B cell (primary cell): ENCODE measurements at regions not wholly inside any gene's neighbourhood (a gene's known extent, or its start where the extent isn't known, plus 50 kb on each side); places are given as distances from the start of the nearest gene placed in this dataset.

Experiments
- ATAC-seq: fragments of 200-7000 bp; cut with Tn5 transposase; one replicate; pipeline ENCODE4 v1.10.0; 2021; ENCODE audit warnings: low read depth, mild to moderate bottlenecking, moderate number of reproducible peaks, moderate library complexity
- CTCF ChIA-PET: fragments of 350-600 bp; sonication (Branson Sonifier 250); formaldehyde crosslinking; loops from one replicate; lab custom pipeline; 2021; ENCODE audit warnings: antibody characterized with exemption, inconsistent platforms; lab: Charles Lee
- POLR2A ChIA-PET: fragments of 350-600 bp; sonication (Branson Sonifier 250); formaldehyde crosslinking; loops from one replicate; lab custom pipeline; 2021; ENCODE audit warnings: antibody characterized with exemption; lab: Charles Lee
- DNase-seq: peaks from one replicate; pipeline ENCODE4 v3.0.0; 2013
- H2AFZ ChIP-seq: 2 replicates; pipeline ENCODE4 v1.6.1; 2012; ENCODE audit warnings: mild to moderate bottlenecking, low read depth, low read length; ENCODE audit not compliant: insufficient read depth, poor library complexity, severe bottlenecking
- H3K27ac ChIP-seq, 2 donors: 1 replicate in 1 of 2; 2 replicates in 1 of 2; pipeline ENCODE4 v1.5.1; 2012 to 2013; ENCODE audit warnings: low read length in 2 of 2, mild to moderate bottlenecking in 2 of 2, moderate library complexity in 1 of 2
- H3K27me3 ChIP-seq, 4 experiments: fragments of 200-600 bp in 1 of 4; sonication (generic) in 1 of 4; replicated peaks in 1 of 4; 1 replicate in 2 of 4; 2 replicates in 2 of 4; pipeline versions ENCODE4 v1.6.1 to v1.7.0; 2013 to 2016; ENCODE audit warnings: low read length in 3 of 4, mild to moderate bottlenecking in 2 of 4, mixed read lengths in 1 of 4, moderate library complexity in 1 of 4; ENCODE audit not compliant: insufficient read depth in 4 of 4, control insufficient read depth in 3 of 4; ENCODE audit errors: control extremely low read depth in 1 of 4
- H3K36me3 ChIP-seq, 2 experiments: replicated peaks in 1 of 2; 1 replicate in 1 of 2; 2 replicates in 1 of 2; pipeline versions ENCODE4 v1.6.1 to v1.7.1; 2013; ENCODE audit warnings: low read length in 1 of 2; ENCODE audit not compliant: insufficient read depth in 2 of 2, control insufficient read depth in 1 of 2; ENCODE audit errors: control extremely low read depth in 1 of 2, extremely low read depth in 1 of 2
- H3K4me1 ChIP-seq, 2 donors: fragments of 200-600 bp in 1 of 2; sonication (generic) in 1 of 2; 1 replicate in 1 of 2; 2 replicates in 1 of 2; pipeline versions ENCODE4 v1.5.1 to v1.6.1; 2013 to 2017; ENCODE audit warnings: low read length in 2 of 2; ENCODE audit not compliant: control insufficient read depth in 2 of 2, insufficient read depth in 2 of 2
- H3K4me2 ChIP-seq: replicated peaks from 2 replicates; pipeline ENCODE3; 2012; ENCODE audit warnings: mild to moderate bottlenecking, low read depth, low read length; ENCODE audit not compliant: poor library complexity, severe bottlenecking
- H3K4me3 ChIP-seq, 5 experiments: fragments of 200-600 bp in 1 of 5; sonication (generic) in 1 of 5; 1 replicate in 3 of 5; 2 replicates in 2 of 5; pipeline versions ENCODE4 v1.5.1 to v1.7.0; 2011 to 2016; ENCODE audit warnings: low read length in 4 of 5, mild to moderate bottlenecking in 4 of 5, low read depth in 2 of 5, control low read depth in 1 of 5, moderate library complexity in 1 of 5; ENCODE audit not compliant: insufficient read depth in 1 of 5; ENCODE audit errors: control extremely low read depth in 1 of 5, extremely low read depth in 1 of 5
- H3K79me2 ChIP-seq: fragments of 200-600 bp; sonication (generic); one replicate; pipeline ENCODE4 v1.6.0; 2016; ENCODE audit warnings: low read length; ENCODE audit not compliant: control insufficient read depth, insufficient read depth
- H3K9ac ChIP-seq: fragments of 200-600 bp; sonication (generic); 2 replicates; pipeline ENCODE4 v1.6.1; 2017; ENCODE audit warnings: mild to moderate bottlenecking, low read length, moderate library complexity
- H3K9me3 ChIP-seq, 3 donors: one replicate each; pipeline versions ENCODE4 v1.6.1 to v1.7.1; 2013; ENCODE audit warnings: low read length in 2 of 3; ENCODE audit not compliant: control insufficient read depth in 2 of 3, insufficient read depth in 1 of 3; ENCODE audit errors: control extremely low read depth in 1 of 3
- H4K20me1 ChIP-seq: 2 replicates; pipeline ENCODE4 v1.6.0; 2012; ENCODE audit warnings: mild to moderate bottlenecking, low read length; ENCODE audit not compliant: insufficient read depth, control insufficient read depth, poor library complexity, severe bottlenecking
- H3K27ac Mint-ChIP-seq: one replicate; pipeline ENCODE4 v1.8.0; 2021; ENCODE audit warnings: mixed read lengths
- H3K27me3 Mint-ChIP-seq: one replicate; pipeline ENCODE4 v1.8.0; 2021; ENCODE audit warnings: mixed read lengths
- H3K4me1 Mint-ChIP-seq: one replicate; pipeline ENCODE4 v1.8.0; 2021; ENCODE audit warnings: mixed read lengths
- H3K4me3 Mint-ChIP-seq: one replicate; pipeline ENCODE4 v1.8.0; 2021; ENCODE audit warnings: mixed read lengths
- H3K9me3 Mint-ChIP-seq: one replicate; pipeline ENCODE4 v1.8.0; 2022; ENCODE audit warnings: mixed read lengths; ENCODE audit not compliant: insufficient read depth
- EZH2 ChIP-seq: IDR thresholded peaks from 2 replicates; pipeline ENCODE4 v1.6.1; 2012; ENCODE audit warnings: borderline replicate concordance, low read depth, mild to moderate bottlenecking, moderate library complexity, low read length; ENCODE audit not compliant: insufficient read depth, poor library complexity, severe bottlenecking
- WGBS: methylation state at CpG from one replicate; pipeline ENCODE4 v1.1.5; 2013; ENCODE audit warnings: missing lambda C conversion rate; ENCODE audit not compliant: insufficient coverage; 5-methylcytosine and 5-hydroxymethylcytosine counted together
- intact Hi-C: fragments of 100-400 bp; cut with micrococcal nuclease; formaldehyde crosslinking; loops from one replicate; pipeline ENCODE4 v1.10.0; 2022
- TF ChIP-seq, protein P1 (sequence below): fragments of 200-600 bp; IDR thresholded peaks from one replicate; pipeline ENCODE4 v1.8.0; 2022; ENCODE audit warnings: antibody characterized with exemption, mild to moderate bottlenecking

DNA sequence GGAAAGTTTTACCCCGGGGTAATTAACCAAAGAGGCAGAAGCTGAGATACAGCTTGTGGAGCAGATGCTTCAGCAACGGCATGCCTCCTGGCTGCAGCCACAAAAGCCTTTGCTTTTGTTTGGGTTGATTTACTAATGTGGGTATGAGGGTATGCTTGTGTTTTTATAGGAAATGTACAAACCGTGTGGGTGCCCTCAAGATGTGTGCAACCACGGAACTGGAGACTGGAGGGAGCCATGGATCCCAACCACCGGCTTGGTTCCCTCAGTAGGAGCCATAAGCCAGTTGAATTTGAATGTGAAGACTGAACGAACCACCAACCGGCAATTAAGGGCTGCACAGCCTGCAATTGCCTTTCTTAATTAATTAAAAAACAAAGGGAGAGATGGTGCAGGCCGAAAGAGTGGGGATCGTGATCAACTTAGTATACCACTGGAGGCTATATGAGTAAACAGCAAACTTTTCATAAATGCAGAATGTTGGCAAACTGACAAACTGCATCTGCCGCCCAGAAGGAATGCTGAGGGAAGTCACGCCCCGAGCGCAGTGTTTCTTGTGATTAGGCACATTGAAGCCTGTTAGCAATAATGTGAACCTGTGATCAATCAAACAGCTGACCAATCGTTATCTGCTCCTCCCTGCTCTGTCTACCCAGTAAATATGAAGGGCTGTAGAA, 104.1 kb downstream of the DISP1 start:
- Histone ChIP-seq H3K27ac (no peak overlapping the region), H3K4me2 (no peak overlapping the region), H3K9ac (no peak overlapping the region), H3K9me3 (peaks cover 5 to 17% (median 9%) of the 10 kb centered on the region in 3 donors), H3K4me3 (no peak overlapping the region), H3K79me2 (no peaks in the 10 kb centered on the region), H3K27me3 (no peaks in the 10 kb centered on the region), H4K20me1 (no peaks in the 10 kb centered on the region), H3K36me3 (no peaks in the 10 kb centered on the region), H2AFZ (no peak overlapping the region), H3K4me1 (no peaks in the 10 kb centered on the region)
- Mint-ChIP-seq H3K27ac (no peak overlapping the region), H3K4me1 (no peaks in the 10 kb centered on the region), H3K9me3 (peaks cover 14% of the 10 kb centered on the region), H3K27me3 (no peaks in the 10 kb centered on the region), H3K4me3 (no peak overlapping the region)
- CTCF ChIA-PET, result no interaction called here
- WGBS, result 94% methylated on average over 12 of the region's 14 CpGs
- DNase-seq (no peak), ATAC-seq (no peak)
- TF ChIP-seq, protein P1, sequence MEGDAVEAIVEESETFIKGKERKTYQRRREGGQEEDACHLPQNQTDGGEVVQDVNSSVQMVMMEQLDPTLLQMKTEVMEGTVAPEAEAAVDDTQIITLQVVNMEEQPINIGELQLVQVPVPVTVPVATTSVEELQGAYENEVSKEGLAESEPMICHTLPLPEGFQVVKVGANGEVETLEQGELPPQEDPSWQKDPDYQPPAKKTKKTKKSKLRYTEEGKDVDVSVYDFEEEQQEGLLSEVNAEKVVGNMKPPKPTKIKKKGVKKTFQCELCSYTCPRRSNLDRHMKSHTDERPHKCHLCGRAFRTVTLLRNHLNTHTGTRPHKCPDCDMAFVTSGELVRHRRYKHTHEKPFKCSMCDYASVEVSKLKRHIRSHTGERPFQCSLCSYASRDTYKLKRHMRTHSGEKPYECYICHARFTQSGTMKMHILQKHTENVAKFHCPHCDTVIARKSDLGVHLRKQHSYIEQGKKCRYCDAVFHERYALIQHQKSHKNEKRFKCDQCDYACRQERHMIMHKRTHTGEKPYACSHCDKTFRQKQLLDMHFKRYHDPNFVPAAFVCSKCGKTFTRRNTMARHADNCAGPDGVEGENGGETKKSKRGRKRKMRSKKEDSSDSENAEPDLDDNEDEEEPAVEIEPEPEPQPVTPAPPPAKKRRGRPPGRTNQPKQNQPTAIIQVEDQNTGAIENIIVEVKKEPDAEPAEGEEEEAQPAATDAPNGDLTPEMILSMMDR, result no peak
- no peak for TF ChIP-seq EZH2
- intact Hi-C loops, result no loop called here
- POLR2A ChIA-PET, result no interaction called here

DNA sequence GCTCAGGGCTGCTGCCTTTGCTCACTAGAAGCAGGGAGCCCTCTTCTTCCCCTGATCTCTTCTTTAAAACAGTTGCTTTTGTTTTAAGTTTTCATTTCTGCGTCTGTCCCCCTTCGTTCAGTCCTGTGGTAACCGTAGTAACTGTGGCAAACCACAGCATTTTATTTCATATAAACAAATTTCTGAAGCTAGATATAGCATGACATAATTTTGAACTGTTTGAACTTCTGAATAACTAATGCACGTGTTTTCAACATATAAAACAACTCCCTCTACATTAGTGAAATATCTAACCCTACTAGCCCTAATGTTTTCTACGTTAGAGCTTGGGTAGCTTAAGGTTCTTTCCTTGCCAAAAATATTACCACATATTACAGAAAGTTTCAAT, 104.6 kb downstream of the DISP1 start:
- no peaks in the 10 kb centered on the region for H4K20me1 ChIP-seq
- no peaks in the 10 kb centered on the region for H3K79me2 ChIP-seq
- peaks cover 5 to 17% (median 9%) of the 10 kb centered on the region in 3 donors for H3K9me3 ChIP-seq
- no peak overlapping the region for H3K27ac ChIP-seq
- no peak overlapping the region for H3K4me3 ChIP-seq
- peaks cover 14% of the 10 kb centered on the region for H3K9me3 Mint-ChIP-seq
- H2AFZ ChIP-seq, result no peak overlapping the region
- H3K4me3 Mint-ChIP-seq, result no peak overlapping the region
- intact Hi-C loops, result no loop called here
- no peaks in the 10 kb centered on the region for H3K36me3 ChIP-seq
- no peaks in the 10 kb centered on the region for H3K4me1 Mint-ChIP-seq
- H3K9ac ChIP-seq, result no peak overlapping the region
- TF ChIP-seq EZH2, result no peak
- TF ChIP-seq, protein P1, result no peak
- no peaks in the 10 kb centered on the region for H3K4me1 ChIP-seq
- no peaks in the 10 kb centered on the region for H3K27me3 Mint-ChIP-seq
- ATAC-seq, result no peak
- H3K4me2 ChIP-seq, result no peak overlapping the region
- no peak for DNase-seq
- no CpG with 5 or more reads among the region's 5 CpGs for WGBS
- CTCF ChIA-PET, result no interaction called here
- POLR2A ChIA-PET, result no interaction called here
- H3K27ac Mint-ChIP-seq, result no peak overlapping the region
- H3K27me3 ChIP-seq, result no peaks in the 10 kb centered on the region
